HEK293 (cell line): ENCODE measurements at regions not wholly inside any gene's neighbourhood (a gene's known extent, or its start where the extent isn't known, plus 50 kb on each side); places are given as distances from the start of the nearest gene placed in this dataset.
"Not testable (repeated sequence)": the region's sequence is repeated elsewhere in the genome, so short reads cannot be mapped to it uniquely, and the experiment has no call there.

Experiments used
- CTCF ChIA-PET: fragments of 350-600 bp; formaldehyde crosslinking; extraction: SDS; loops from one replicate; lab custom pipeline; 2021; ENCODE audit warnings: antibody characterized with exemption; lab: Yijun Ruan, JAX
- POLR2A ChIA-PET: fragments of 300-600 bp; formaldehyde crosslinking; extraction: SDS; loops from one replicate; lab custom pipeline; 2020; ENCODE audit warnings: antibody characterized with exemption, inconsistent platforms; lab: Yijun Ruan, JAX
- H3K27ac ChIP-seq: fragments of 200-500 bp; sonication (Bioruptor generic); 2 replicates; pipeline ENCODE4 v1.5.1; 2014; ENCODE audit warnings: low read depth, low read length, control low read depth, inconsistent platforms; ENCODE audit errors: extremely low read depth
- H3K36me3 ChIP-seq, 2 experiments: fragments of 200-500 bp in 1 of 2; sonication (Bioruptor generic) in 1 of 2; 1 replicate in 1 of 2; 2 replicates in 1 of 2; pipeline ENCODE4 v1.5.1; 2014 to 2017; ENCODE audit warnings: inconsistent platforms in 2 of 2, low read length in 2 of 2; ENCODE audit not compliant: control insufficient read depth in 2 of 2, insufficient read depth in 1 of 2
- H3K4me1 ChIP-seq: fragments of 200-500 bp; sonication (Bioruptor generic); 2 replicates; pipeline ENCODE4 v1.5.1; 2014; ENCODE audit warnings: mild to moderate bottlenecking, low read length, inconsistent platforms; ENCODE audit not compliant: control insufficient read depth, insufficient read depth
- H3K4me3 ChIP-seq: 2 replicates; pipeline ENCODE4 v1.5.1; 2011; ENCODE audit warnings: low read depth, mild to moderate bottlenecking, control low read depth, low read length, moderate library complexity
- H3K9me3 ChIP-seq: fragments of 200-500 bp; sonication (Bioruptor generic); 2 replicates; pipeline ENCODE4 v1.5.1; 2014; ENCODE audit warnings: low read depth, low read length, inconsistent platforms; ENCODE audit not compliant: control insufficient read depth, insufficient read depth
- HOXD13 ChIP-seq: sonication (generic); formaldehyde crosslinking; IDR thresholded peaks from 2 replicates; pipeline ENCODE4 v1.8.0; 2022; ENCODE audit warnings: missing genetic modification reagents, borderline replicate concordance
- KLF7 ChIP-seq: fragments of 450-650 bp; formaldehyde crosslinking; IDR thresholded peaks from 2 replicates; pipeline ENCODE4 v1.5.1; 2016; ENCODE audit warnings: missing biosample characterization, missing genetic modification characterization, borderline replicate concordance
- MYNN ChIP-seq: fragments of 450-650 bp; formaldehyde crosslinking; IDR thresholded peaks from 2 replicates; pipeline ENCODE4 v1.5.1; 2016; ENCODE audit warnings: missing biosample characterization, missing genetic modification characterization, borderline replicate concordance
- TCF7L2 ChIP-seq: IDR thresholded peaks from 2 replicates; pipeline ENCODE4 v1.6.1; 2011; ENCODE audit warnings: low read depth, mild to moderate bottlenecking, inconsistent platforms, low read length, moderate library complexity, borderline replicate concordance
- YY1 ChIP-seq: fragments of 450-650 bp; formaldehyde crosslinking; IDR thresholded peaks from 2 replicates; pipeline ENCODE4 v1.5.1; 2018; ENCODE audit warnings: missing biosample characterization, missing genetic modification characterization
- ZBTB20 ChIP-seq: fragments of 450-650 bp; formaldehyde crosslinking; IDR thresholded peaks from 2 replicates; pipeline ENCODE4 v1.5.1; 2016; ENCODE audit warnings: missing biosample characterization, missing genetic modification characterization
- ZBTB48 ChIP-seq: fragments of 450-650 bp; formaldehyde crosslinking; IDR thresholded peaks from 2 replicates; pipeline ENCODE4 v1.5.1; 2016; ENCODE audit warnings: missing biosample characterization, missing genetic modification characterization
- ZEB2 ChIP-seq: fragments of 450-650 bp; formaldehyde crosslinking; IDR thresholded peaks from 2 replicates; pipeline ENCODE4 v1.5.1; 2016; ENCODE audit warnings: missing biosample characterization, missing genetic modification characterization
- ZFHX2 ChIP-seq: fragments of 450-650 bp; formaldehyde crosslinking; conservative IDR thresholded peaks from 2 replicates; pipeline ENCODE4 v1.5.1; 2016; ENCODE audit warnings: missing biosample characterization, missing genetic modification characterization
- ZNF121 ChIP-seq: fragments of 450-650 bp; formaldehyde crosslinking; IDR thresholded peaks from 2 replicates; pipeline ENCODE4 v1.5.1; 2016; ENCODE audit warnings: missing biosample characterization, missing genetic modification characterization
- ZNF140 ChIP-seq: fragments of 450-650 bp; formaldehyde crosslinking; IDR thresholded peaks from 2 replicates; pipeline ENCODE4 v1.5.1; 2016; ENCODE audit warnings: missing biosample characterization, missing genetic modification characterization
- ZNF146 ChIP-seq: fragments of 450-650 bp; formaldehyde crosslinking; IDR thresholded peaks from 2 replicates; pipeline ENCODE4 v1.5.1; 2016; ENCODE audit warnings: missing biosample characterization, missing genetic modification characterization
- ZNF16 ChIP-seq: fragments of 450-650 bp; formaldehyde crosslinking; IDR thresholded peaks from 2 replicates; pipeline ENCODE4 v1.5.1; 2016; ENCODE audit warnings: low read depth, missing biosample characterization, missing genetic modification characterization
- ZNF24 ChIP-seq: fragments of 450-650 bp; formaldehyde crosslinking; IDR thresholded peaks from 2 replicates; pipeline ENCODE4 v1.5.1; 2016; ENCODE audit warnings: missing biosample characterization, missing genetic modification characterization
- ZNF292 ChIP-seq: fragments of 450-650 bp; formaldehyde crosslinking; IDR thresholded peaks from 2 replicates; pipeline ENCODE4 v1.5.1; 2016; ENCODE audit warnings: low read depth, missing biosample characterization, missing genetic modification characterization, borderline replicate concordance
- ZNF302 ChIP-seq: fragments of 450-650 bp; formaldehyde crosslinking; IDR thresholded peaks from 2 replicates; pipeline ENCODE4 v1.5.1; 2016; ENCODE audit warnings: missing biosample characterization, missing genetic modification characterization, low read depth
- ZNF404 ChIP-seq: fragments of 450-650 bp; formaldehyde crosslinking; IDR thresholded peaks from 2 replicates; pipeline ENCODE4 v1.5.1; 2017; ENCODE audit warnings: missing biosample characterization, missing genetic modification characterization
- ZNF416 ChIP-seq: fragments of 450-650 bp; formaldehyde crosslinking; IDR thresholded peaks from 2 replicates; pipeline ENCODE4 v1.5.1; 2016; ENCODE audit warnings: missing biosample characterization, missing genetic modification characterization
- ZNF510 ChIP-seq: fragments of 450-650 bp; formaldehyde crosslinking; IDR thresholded peaks from 2 replicates; pipeline ENCODE4 v1.5.1; 2018; ENCODE audit warnings: mild to moderate bottlenecking, missing genetic modification characterization, missing biosample characterization; ENCODE audit not compliant: insufficient replicate concordance
- ZNF530 ChIP-seq: fragments of 450-650 bp; formaldehyde crosslinking; IDR thresholded peaks from 2 replicates; pipeline ENCODE4 v1.5.1; 2016; ENCODE audit warnings: low read depth, missing biosample characterization, missing genetic modification characterization
- ZNF560 ChIP-seq: fragments of 450-650 bp; formaldehyde crosslinking; IDR thresholded peaks from 2 replicates; pipeline ENCODE4 v1.5.1; 2017; ENCODE audit warnings: missing biosample characterization, missing genetic modification characterization, borderline replicate concordance
- ZNF600 ChIP-seq: fragments of 450-650 bp; formaldehyde crosslinking; IDR thresholded peaks from 2 replicates; pipeline ENCODE4 v1.5.1; 2016; ENCODE audit warnings: missing biosample characterization, missing genetic modification characterization
- ZNF654 ChIP-seq: fragments of 450-650 bp; formaldehyde crosslinking; IDR thresholded peaks from 2 replicates; pipeline ENCODE4 v1.5.1; 2016; ENCODE audit warnings: low read depth, missing biosample characterization, missing genetic modification characterization
- ZNF776 ChIP-seq: fragments of 450-650 bp; formaldehyde crosslinking; IDR thresholded peaks from 2 replicates; pipeline ENCODE4 v1.5.0; 2017; ENCODE audit warnings: missing biosample characterization, missing genetic modification characterization, borderline replicate concordance
- ZNF830 ChIP-seq: fragments of 450-650 bp; IDR thresholded peaks from 2 replicates; pipeline ENCODE4 v1.5.0; 2018; ENCODE audit warnings: missing biosample characterization, missing genetic modification characterization, low read depth, mild to moderate bottlenecking, moderate library complexity
- ZNF843 ChIP-seq: fragments of 450-650 bp; formaldehyde crosslinking; IDR thresholded peaks from 2 replicates; pipeline ENCODE4 v1.5.1; 2016; ENCODE audit warnings: missing biosample characterization, missing genetic modification characterization
- TF ChIP-seq, protein P1 (sequence below): fragments of 450-650 bp; formaldehyde crosslinking; IDR thresholded peaks from 2 replicates; pipeline ENCODE4 v1.5.1; 2017; ENCODE audit warnings: missing biosample characterization, missing genetic modification characterization
- TF ChIP-seq, protein P2 (sequence below): fragments of 450-650 bp; formaldehyde crosslinking; IDR thresholded peaks from 2 replicates; pipeline ENCODE4 v1.5.1; 2017; ENCODE audit warnings: missing biosample characterization, missing genetic modification characterization

DNA sequence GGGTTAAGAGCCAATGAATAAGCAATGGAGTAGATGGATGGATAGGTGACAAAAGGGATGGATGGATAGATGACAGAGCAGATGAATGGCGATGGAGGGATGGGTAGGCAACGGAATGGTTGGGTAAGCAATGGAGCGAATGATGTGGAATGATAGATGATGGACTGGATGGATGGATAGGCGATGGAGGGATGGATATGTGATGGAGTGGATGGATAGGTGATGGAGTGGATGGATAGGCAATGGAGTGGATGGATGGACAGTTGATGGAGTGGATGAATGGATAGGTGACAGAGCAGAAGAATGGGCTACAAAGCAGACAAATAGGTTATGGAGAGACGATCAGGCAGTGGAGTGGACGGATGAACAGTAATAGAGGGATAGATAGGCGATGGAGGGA lies 269.6 kb downstream of the TEX29 start (continued):
- TF ChIP-seq, protein P1, sequence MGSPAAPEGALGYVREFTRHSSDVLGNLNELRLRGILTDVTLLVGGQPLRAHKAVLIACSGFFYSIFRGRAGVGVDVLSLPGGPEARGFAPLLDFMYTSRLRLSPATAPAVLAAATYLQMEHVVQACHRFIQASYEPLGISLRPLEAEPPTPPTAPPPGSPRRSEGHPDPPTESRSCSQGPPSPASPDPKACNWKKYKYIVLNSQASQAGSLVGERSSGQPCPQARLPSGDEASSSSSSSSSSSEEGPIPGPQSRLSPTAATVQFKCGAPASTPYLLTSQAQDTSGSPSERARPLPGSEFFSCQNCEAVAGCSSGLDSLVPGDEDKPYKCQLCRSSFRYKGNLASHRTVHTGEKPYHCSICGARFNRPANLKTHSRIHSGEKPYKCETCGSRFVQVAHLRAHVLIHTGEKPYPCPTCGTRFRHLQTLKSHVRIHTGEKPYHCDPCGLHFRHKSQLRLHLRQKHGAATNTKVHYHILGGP: 0 out of 2 replicates have a peak, but pooled peaks have one; percentile 6
- TF ChIP-seq ZNF302 (tag by site-specific recombination) (no peak), ZNF560 (tag by site-specific recombination) (no peak), KLF7 (tag by site-specific recombination) (no peak), MYNN (tag by site-specific recombination) (no peak), ZNF830 (tag by site-specific recombination) (no peak), ZEB2 (tag by site-specific recombination) (no peak), ZBTB20 (tag by site-specific recombination) (no peak), ZNF16 (tag by site-specific recombination) (no peak), ZNF776 (tag by site-specific recombination) (no peak)

DNA sequence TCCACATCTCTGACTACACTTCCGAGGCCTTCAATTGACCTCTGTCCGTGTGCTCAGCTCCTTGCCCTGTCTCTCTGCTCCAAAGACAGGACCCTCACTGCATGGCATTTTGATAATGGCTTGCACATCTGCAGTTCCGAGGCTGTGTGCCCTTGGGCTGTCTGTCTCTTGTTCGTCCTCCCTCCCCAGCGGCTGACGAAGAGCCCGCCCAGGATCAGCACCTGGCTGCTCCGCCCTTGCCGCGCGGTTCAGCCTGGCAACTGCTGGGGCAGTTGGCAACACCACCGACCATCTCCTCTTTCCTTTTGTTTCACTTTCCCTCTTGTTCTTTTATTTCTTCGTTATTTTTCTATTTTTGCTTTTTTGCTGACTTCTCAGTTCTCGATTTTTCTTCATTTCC lies 270.4 kb downstream of the TEX29 start:
- TF ChIP-seq ZNF404 (no peak), ZNF830 (tag by site-specific recombination) (no peak)
- no peaks in the 10 kb centered on the region for H3K36me3 ChIP-seq
- H3K4me3 ChIP-seq: no peak overlapping the region
- no peaks in the 10 kb centered on the region for H3K4me1 ChIP-seq
- no peak overlapping the region for H3K27ac ChIP-seq
- no peaks in the 10 kb centered on the region for H3K9me3 ChIP-seq
- ChIA-PET POLR2A (no interaction called here), CTCF (no interaction called here)

DNA sequence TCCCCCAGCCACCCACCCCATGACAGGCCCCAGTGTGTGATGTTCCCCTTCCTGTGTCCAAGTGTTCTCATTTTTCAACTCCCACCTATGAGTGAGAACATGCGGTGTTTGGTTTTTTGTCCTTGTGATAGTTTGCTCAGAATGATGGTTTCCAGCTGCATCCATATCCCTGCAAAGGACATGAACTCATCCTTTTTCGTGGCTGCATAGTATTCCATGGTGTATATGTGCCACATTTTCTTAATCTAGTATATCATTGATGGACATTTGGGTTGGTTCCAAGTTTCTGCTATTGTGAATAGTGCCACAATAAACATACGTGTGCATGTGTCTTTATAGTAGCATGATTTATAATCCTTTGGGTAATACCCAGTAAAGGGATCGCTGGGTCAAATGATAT lies 273.0 kb downstream of the TEX29 start:
- peak; percentile 97 for TF ChIP-seq ZNF146 (tag by site-specific recombination)
- H3K4me3 ChIP-seq, H3K36me3 ChIP-seq, H3K27ac ChIP-seq, CTCF ChIA-PET, POLR2A ChIA-PET, H3K9me3 ChIP-seq, H3K4me1 ChIP-seq: not testable (repeated sequence)

DNA sequence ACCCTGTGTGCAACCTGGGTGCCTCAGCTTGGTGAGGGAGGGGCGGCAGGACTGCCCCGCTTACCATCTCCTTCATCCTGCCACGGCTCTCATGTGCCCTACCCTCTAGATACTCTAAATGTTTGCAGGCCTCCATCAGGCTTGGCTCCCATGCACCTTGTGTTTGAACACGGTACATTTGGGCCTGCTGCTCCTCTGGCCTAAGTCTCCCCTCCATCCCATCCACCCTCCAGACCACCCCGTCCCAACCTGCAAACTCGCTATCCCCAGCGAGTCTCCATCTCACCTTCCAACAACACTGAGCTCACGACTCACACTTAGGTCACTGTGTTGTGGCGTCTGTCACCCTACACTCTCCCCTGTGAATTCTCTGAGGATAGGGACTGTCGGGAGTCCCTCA lies 274.2 kb downstream of the TEX29 start:
- Histone ChIP-seq H3K36me3 (no peaks in the 10 kb centered on the region), H3K27ac (no peak overlapping the region), H3K4me3 (no peak overlapping the region), H3K9me3 (no peaks in the 10 kb centered on the region), H3K4me1 (no peaks in the 10 kb centered on the region)
- TF ChIP-seq ZBTB48 (tag by site-specific recombination) (no peak), ZFHX2 (no peak), ZNF843 (tag by site-specific recombination) (no peak), ZNF510 (tag by site-specific recombination) (no peak), ZNF530 (tag by site-specific recombination) (no peak), ZNF654 (tag by site-specific recombination) (no peak), HOXD13 (CRISPR knock-in tag) (no peak), ZNF292 (tag by site-specific recombination) (no peak), ZNF121 (tag by site-specific recombination) (no peak), TCF7L2 (no peak), YY1 (tag by site-specific recombination) (no peak), ZNF600 (tag by site-specific recombination) (no peak), ZNF140 (tag by site-specific recombination) (no peak), ZNF24 (tag by site-specific recombination) (no peak), ZNF416 (tag by site-specific recombination) (no peak)
- TF ChIP-seq, protein P2, sequence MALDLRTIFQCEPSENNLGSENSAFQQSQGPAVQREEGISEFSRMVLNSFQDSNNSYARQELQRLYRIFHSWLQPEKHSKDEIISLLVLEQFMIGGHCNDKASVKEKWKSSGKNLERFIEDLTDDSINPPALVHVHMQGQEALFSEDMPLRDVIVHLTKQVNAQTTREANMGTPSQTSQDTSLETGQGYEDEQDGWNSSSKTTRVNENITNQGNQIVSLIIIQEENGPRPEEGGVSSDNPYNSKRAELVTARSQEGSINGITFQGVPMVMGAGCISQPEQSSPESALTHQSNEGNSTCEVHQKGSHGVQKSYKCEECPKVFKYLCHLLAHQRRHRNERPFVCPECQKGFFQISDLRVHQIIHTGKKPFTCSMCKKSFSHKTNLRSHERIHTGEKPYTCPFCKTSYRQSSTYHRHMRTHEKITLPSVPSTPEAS: no peak
- ChIA-PET CTCF (interaction anchor here (0.5 kb wide), 1 partner anchor 187 kb away, joined by 3 read pairs; no protein-coding TSS in a partner anchor), POLR2A (no interaction called here)
